KMS-11 (cell line): ENCODE measurements at regions not wholly inside any gene's neighbourhood (a gene's known extent, or its start where the extent isn't known, plus 50 kb on each side); places are given as distances from the start of the nearest gene placed in this dataset.

Experiments used
- H2AFZ ChIP-seq: fragments of 200-600 bp; sonication (generic); 2 replicates; pipeline ENCODE4 v1.6.1; 2016; ENCODE audit warnings: antibody characterized with exemption, mixed run types, low read depth
- H3K27ac ChIP-seq: fragments of 200-600 bp; sonication (generic); 2 replicates; pipeline ENCODE4 v1.6.1; 2016; ENCODE audit warnings: mild to moderate bottlenecking, mixed run types
- H3K27me3 ChIP-seq: fragments of 200-600 bp; sonication (generic); 2 replicates; pipeline ENCODE4 v1.6.1; 2017; ENCODE audit warnings: mild to moderate bottlenecking, low read depth, mixed run types, moderate library complexity; ENCODE audit not compliant: insufficient read depth
- H3K36me3 ChIP-seq: fragments of 200-600 bp; sonication (generic); 2 replicates; pipeline ENCODE4 v1.6.1; 2017; ENCODE audit warnings: mild to moderate bottlenecking, mixed run types; ENCODE audit not compliant: insufficient read depth
- H3K4me1 ChIP-seq: fragments of 200-600 bp; sonication (generic); 2 replicates; pipeline ENCODE4 v1.6.1; 2016; ENCODE audit warnings: mild to moderate bottlenecking, low read depth, mixed run types; ENCODE audit not compliant: poor library complexity, severe bottlenecking
- H3K4me2 ChIP-seq: fragments of 200-600 bp; sonication (generic); 2 replicates; pipeline ENCODE4 v1.7.0; 2016; ENCODE audit warnings: mild to moderate bottlenecking, mixed run types
- H3K4me3 ChIP-seq: fragments of 200-600 bp; sonication (generic); IDR thresholded peaks from 2 replicates; pipeline ENCODE4 v1.6.1; 2017; ENCODE audit warnings: low read depth, low read length, mixed read lengths; ENCODE audit not compliant: insufficient read depth
- H3K79me2 ChIP-seq: fragments of 200-600 bp; sonication (generic); 2 replicates; pipeline ENCODE4 v1.6.1; 2016; ENCODE audit warnings: low read depth, mixed run types; ENCODE audit not compliant: insufficient read depth
- H3K9ac ChIP-seq: fragments of 200-600 bp; sonication (generic); 2 replicates; pipeline ENCODE4 v1.6.1; 2016; ENCODE audit warnings: mild to moderate bottlenecking, mixed run types
- H4K20me1 ChIP-seq: fragments of 200-600 bp; sonication (generic); 2 replicates; pipeline ENCODE4 v1.6.1; 2016; ENCODE audit warnings: mild to moderate bottlenecking, mixed run types; ENCODE audit not compliant: insufficient read depth
- TF ChIP-seq, protein P1 (sequence below): fragments of 200-600 bp; sonication (generic); conservative IDR thresholded peaks from 2 replicates; pipeline ENCODE4 v1.6.1; 2017; ENCODE audit warnings: low read depth, mild to moderate bottlenecking, antibody characterized with exemption, low read length, moderate library complexity, mixed read lengths

GRCh38 chr5:110865400-110866094 lies 126.7 kb downstream of the SLC25A46 start:
- Histone ChIP-seq H4K20me1 (no peaks in the 10 kb centered on the region), H3K27ac (no peak overlapping the region), H3K79me2 (no peaks in the 10 kb centered on the region), H3K4me1 (no peaks in the 10 kb centered on the region), H3K9ac (no peak overlapping the region), H3K4me3 (no peak overlapping the region), H2AFZ (no peak overlapping the region), H3K4me2 (no peak overlapping the region), H3K27me3 (no peaks in the 10 kb centered on the region), H3K36me3 (no peaks in the 10 kb centered on the region; the same call in 1 of the 2 replicates)
- TF ChIP-seq, protein P1, sequence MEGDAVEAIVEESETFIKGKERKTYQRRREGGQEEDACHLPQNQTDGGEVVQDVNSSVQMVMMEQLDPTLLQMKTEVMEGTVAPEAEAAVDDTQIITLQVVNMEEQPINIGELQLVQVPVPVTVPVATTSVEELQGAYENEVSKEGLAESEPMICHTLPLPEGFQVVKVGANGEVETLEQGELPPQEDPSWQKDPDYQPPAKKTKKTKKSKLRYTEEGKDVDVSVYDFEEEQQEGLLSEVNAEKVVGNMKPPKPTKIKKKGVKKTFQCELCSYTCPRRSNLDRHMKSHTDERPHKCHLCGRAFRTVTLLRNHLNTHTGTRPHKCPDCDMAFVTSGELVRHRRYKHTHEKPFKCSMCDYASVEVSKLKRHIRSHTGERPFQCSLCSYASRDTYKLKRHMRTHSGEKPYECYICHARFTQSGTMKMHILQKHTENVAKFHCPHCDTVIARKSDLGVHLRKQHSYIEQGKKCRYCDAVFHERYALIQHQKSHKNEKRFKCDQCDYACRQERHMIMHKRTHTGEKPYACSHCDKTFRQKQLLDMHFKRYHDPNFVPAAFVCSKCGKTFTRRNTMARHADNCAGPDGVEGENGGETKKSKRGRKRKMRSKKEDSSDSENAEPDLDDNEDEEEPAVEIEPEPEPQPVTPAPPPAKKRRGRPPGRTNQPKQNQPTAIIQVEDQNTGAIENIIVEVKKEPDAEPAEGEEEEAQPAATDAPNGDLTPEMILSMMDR, result peak; percentile 36

DNA sequence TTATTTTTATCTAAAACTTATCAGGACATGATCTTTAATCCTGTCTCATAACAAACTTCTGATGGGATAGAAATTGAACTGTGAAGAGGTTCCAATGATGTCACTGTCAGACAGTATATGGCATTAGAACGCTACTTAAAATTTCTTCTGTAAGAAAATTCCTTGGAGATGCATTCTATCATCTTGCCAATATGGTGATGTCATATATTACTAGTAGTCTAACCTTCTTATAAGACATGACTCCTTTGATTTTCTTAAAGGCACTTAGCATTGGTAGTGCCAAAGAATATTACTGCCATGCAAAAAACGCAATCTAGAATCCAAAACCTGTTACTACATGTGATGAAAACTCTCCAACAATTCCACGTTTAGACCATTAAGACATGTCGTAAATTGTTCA lies 131.1 kb downstream of the SLC25A46 start:
- Histone ChIP-seq H3K27me3 (no peaks in the 10 kb centered on the region), H2AFZ (no peak overlapping the region), H3K4me3 (no peak overlapping the region), H3K9ac (no peak overlapping the region), H3K27ac (no peak overlapping the region), H3K79me2 (no peaks in the 10 kb centered on the region), H3K36me3 (no peaks in the 10 kb centered on the region; the same call in 1 of the 2 replicates), H3K4me1 (no peaks in the 10 kb centered on the region), H4K20me1 (no peaks in the 10 kb centered on the region), H3K4me2 (no peak overlapping the region)
- TF ChIP-seq, protein P1, result no peak

- H2AFZ ChIP-seq, result no peak overlapping the region
These were observed 133.4 kb downstream of the SLC25A46 start for GRCh38 chr5:110872200-110872599.

GRCh38 chr5:110872963-110873362 lies 134.2 kb downstream of the SLC25A46 start:
- H3K27ac ChIP-seq, result no peak overlapping the region
- no peaks in the 10 kb centered on the region for H4K20me1 ChIP-seq
- TF ChIP-seq, protein P1, result no peak
- no peak overlapping the region for H3K9ac ChIP-seq
- no peaks in the 10 kb centered on the region for H3K27me3 ChIP-seq
- H3K4me1 ChIP-seq, result no peaks in the 10 kb centered on the region
- H2AFZ ChIP-seq, result no peak overlapping the region
- H3K79me2 ChIP-seq, result no peaks in the 10 kb centered on the region
- no peak overlapping the region for H3K4me2 ChIP-seq
- H3K4me3 ChIP-seq, result no peak overlapping the region
- no peaks in the 10 kb centered on the region for H3K36me3 ChIP-seq

More at GRCh38 chr5:110872200-110872599, 133.4 kb downstream of the SLC25A46 start:
- H3K79me2 ChIP-seq, result no peaks in the 10 kb centered on the region
- H3K27me3 ChIP-seq, result no peaks in the 10 kb centered on the region
- no peaks in the 10 kb centered on the region for H3K36me3 ChIP-seq
- TF ChIP-seq, protein P1, result no peak
- H3K4me1 ChIP-seq, result no peaks in the 10 kb centered on the region
- no peak overlapping the region for H3K4me3 ChIP-seq
- H3K9ac ChIP-seq, result no peak overlapping the region
- no peak overlapping the region for H3K27ac ChIP-seq
- no peaks in the 10 kb centered on the region for H4K20me1 ChIP-seq
- no peak overlapping the region for H3K4me2 ChIP-seq
